NCI-H2107 (cell line): ENCODE measurements at regions not wholly inside any gene's neighbourhood (a gene's known extent, or its start where the extent isn't known, plus 50 kb on each side); places are given as distances from the start of the nearest gene placed in this dataset.
"Not testable (repeated sequence)": the region's sequence is repeated elsewhere in the genome, so short reads cannot be mapped to it uniquely, and the experiment has no call there.

Source experiments
- DNase-seq: peaks from one replicate; lab custom pipeline; 2025; lab: John Stamatoyannopoulos, UW

GRCh38 chr2:184203661-184204060 is 394.7 kb upstream of the ZNF804A start:
- DNase-seq, result no peak

GRCh38 chr2:184205048-184205596 is 393.2 kb upstream of the ZNF804A start:
- DNase-seq, result no peak

GRCh38 chr2:184206045-184206444 is 392.3 kb upstream of the ZNF804A start:
- no peak for DNase-seq

- no peak for DNase-seq
Measured at GRCh38 chr2:184210329-184210728, 388.0 kb upstream of the ZNF804A start.

- DNase-seq, result no peak
Measured at GRCh38 chr2:184215745-184216144, 382.6 kb upstream of the ZNF804A start.

- DNase-seq, result no peak
Measured at GRCh38 chr2:184256611-184257010, 341.7 kb upstream of the ZNF804A start.

- DNase-seq, result no peak
Measured at GRCh38 chr2:184261331-184261730, 337.0 kb upstream of the ZNF804A start.

- no peak for DNase-seq
Measured at GRCh38 chr2:184261818-184262217, 336.5 kb upstream of the ZNF804A start.

GRCh38 chr2:184268900-184269477 is 329.3 kb upstream of the ZNF804A start:
- DNase-seq, result no peak

- DNase-seq, result no peak
Measured at GRCh38 chr2:184270660-184271059, 327.7 kb upstream of the ZNF804A start.

GRCh38 chr2:184272056-184272455 is 326.3 kb upstream of the ZNF804A start:
- DNase-seq, result no peak

- DNase-seq, result no peak
Measured at GRCh38 chr2:184294831-184295230, 303.5 kb upstream of the ZNF804A start.

GRCh38 chr2:184297085-184297484 is 301.2 kb upstream of the ZNF804A start:
- no peak for DNase-seq

GRCh38 chr2:184302506-184302905 is 295.8 kb upstream of the ZNF804A start:
- no peak for DNase-seq

GRCh38 chr2:184304006-184304405 is 294.3 kb upstream of the ZNF804A start:
- DNase-seq, result no peak

- no peak for DNase-seq
Measured at GRCh38 chr2:184305105-184305504, 293.2 kb upstream of the ZNF804A start.

GRCh38 chr2:184308706-184309105 is 289.6 kb upstream of the ZNF804A start:
- no peak for DNase-seq

GRCh38 chr2:184312970-184313369 is 285.4 kb upstream of the ZNF804A start:
- no peak for DNase-seq

- no peak for DNase-seq
Measured at GRCh38 chr2:184314829-184315228, 283.5 kb upstream of the ZNF804A start.

- no peak for DNase-seq
Measured at GRCh38 chr2:184316921-184317320, 281.4 kb upstream of the ZNF804A start.

GRCh38 chr2:184322615-184323014 is 275.7 kb upstream of the ZNF804A start:
- no peak for DNase-seq

- DNase-seq, result no peak
Measured at GRCh38 chr2:184326066-184326465, 272.3 kb upstream of the ZNF804A start.

GRCh38 chr2:184327805-184328204 is 270.5 kb upstream of the ZNF804A start:
- DNase-seq, result not testable (repeated sequence)

GRCh38 chr2:184330561-184330960 is 267.8 kb upstream of the ZNF804A start:
- DNase-seq, result not testable (repeated sequence)
